NCI-H460 (cell line): ENCODE measurements at regions not wholly inside any gene's neighbourhood (a gene's known extent, or its start where the extent isn't known, plus 50 kb on each side); places are given as distances from the start of the nearest gene placed in this dataset.

Experiments used
- DNase-seq: peaks from one replicate; pipeline ENCODE4 v3.0.0-alpha.2; 2016; ENCODE audit warnings: low read depth; ENCODE audit errors: extremely low read depth

- DNase-seq = no peak
Measured at GRCh38 chr7:114007386-114007785, 88.6 kb upstream of the PPP1R3A start.

- no peak for DNase-seq
Measured at GRCh38 chr7:113998934-113999333, 80.1 kb upstream of the PPP1R3A start.

- no peak for DNase-seq
Measured at GRCh38 chr7:113996405-113996804, 77.6 kb upstream of the PPP1R3A start.

GRCh38 chr7:113986216-113986615 is 67.4 kb upstream of the PPP1R3A start:
- DNase-seq = no peak

- DNase-seq = no peak
Measured at GRCh38 chr7:113976508-113976907, 57.7 kb upstream of the PPP1R3A start.

GRCh38 chr7:113968713-113969112 is 49.9 kb upstream of the PPP1R3A start:
- no peak for DNase-seq
